ENCODE measurements at regions not wholly inside any gene's neighbourhood (a gene's known extent, or its start where the extent isn't known, plus 50 kb on each side); places are given as distances from the start of the nearest gene placed in this dataset.
A peak's percentile ranks its signal among the peaks of the same experiment; 100 is the strongest.
"Not testable (repeated sequence)": the region's sequence is repeated elsewhere in the genome, so short reads cannot be mapped to it uniquely, and the experiment has no call there.

GRCh38 chr5:63400079-63400478, 562.2 kb downstream of the HTR1A start:
- peaks cover 6% of the 10 kb centered on the region for H3K4me1 Mint-ChIP-seq (ENCODE audit: low read depth, unreplicated experiment)
- no peaks in the 10 kb centered on the region for H3K36me3 ChIP-seq (ENCODE audit: control insufficient read depth, insufficient read depth, low read length)
- no peaks in the 10 kb centered on the region for H3K27me3 Mint-ChIP-seq (ENCODE audit: insufficient read depth, unreplicated experiment)
- H3K9me3 ChIP-seq: no peaks in the 10 kb centered on the region
- H3K27ac Mint-ChIP-seq (ENCODE audit: unreplicated experiment): no peak overlapping the region
- H3K9me3 Mint-ChIP-seq (ENCODE audit: unreplicated experiment): no peaks in the 10 kb centered on the region
- no peaks in the 10 kb centered on the region for H3K4me1 ChIP-seq
- no peaks in the 10 kb centered on the region for H3K36me3 Mint-ChIP-seq (ENCODE audit: insufficient read depth, unreplicated experiment)
- ChIA-PET POLR2A (no interaction called here), CTCF (no interaction called here)
- H3K4me3 Mint-ChIP-seq (ENCODE audit: unreplicated experiment): no peak overlapping the region
- DNase-seq: no peak
- TF ChIP-seq CTCF (IDR thresholded peaks at IDR 0.05; ENCODE audit: insufficient read depth in 1 of 2, low read depth in 1 of 2, low read length in 1 of 2, severe bottlenecking in 1 of 2, unreplicated experiment in 1 of 2): no peak
- H3K27me3 ChIP-seq (replicated peaks; ENCODE audit: control insufficient read depth, insufficient read depth, low read length): no peaks in the 10 kb centered on the region; the same call in 1 of the 2 replicates
- BruUV-seq (replicated peaks): no TSS peak
- intact Hi-C loops (cut with micrococcal nuclease; ENCODE audit: unreplicated experiment): loop anchor here (2.0 to 5.0 kb wide), 2 partner anchors 173 to 273 kb away; no protein-coding TSS in a partner anchor
- no peak overlapping the region for H3K4me3 ChIP-seq (ENCODE audit: low read depth, low read length)

GRCh38 chr5:63398346-63398745, 563.9 kb downstream of the HTR1A start:
- TF ChIP-seq CTCF (IDR thresholded peaks at IDR 0.05; ENCODE audit: insufficient read depth in 1 of 2, low read depth in 1 of 2, low read length in 1 of 2, severe bottlenecking in 1 of 2, unreplicated experiment in 1 of 2): no peak
- no peaks in the 10 kb centered on the region for H3K9me3 Mint-ChIP-seq (ENCODE audit: unreplicated experiment)
- H3K4me1 Mint-ChIP-seq (ENCODE audit: low read depth, unreplicated experiment): peaks cover 6% of the 10 kb centered on the region
- no peaks in the 10 kb centered on the region; the same call in 1 of the 2 replicates for H3K27me3 ChIP-seq (replicated peaks; ENCODE audit: control insufficient read depth, insufficient read depth, low read length)
- H3K9me3 ChIP-seq: no peaks in the 10 kb centered on the region
- POLR2A ChIA-PET: no interaction called here
- H3K27ac Mint-ChIP-seq (ENCODE audit: unreplicated experiment): no peak overlapping the region
- peak in 1 of 2 experiments; percentile 38 for DNase-seq
- CTCF ChIA-PET: no interaction called here
- intact Hi-C loops (cut with micrococcal nuclease; ENCODE audit: unreplicated experiment): no loop called here
- no peak overlapping the region for H3K4me3 Mint-ChIP-seq (ENCODE audit: unreplicated experiment)
- no TSS peak for BruUV-seq (replicated peaks)
- no peaks in the 10 kb centered on the region for H3K27me3 Mint-ChIP-seq (ENCODE audit: insufficient read depth, unreplicated experiment)
- H3K4me1 ChIP-seq: no peaks in the 10 kb centered on the region
- H3K4me3 ChIP-seq (ENCODE audit: low read depth, low read length): no peak overlapping the region
- no peaks in the 10 kb centered on the region for H3K36me3 Mint-ChIP-seq (ENCODE audit: insufficient read depth, unreplicated experiment)
- H3K36me3 ChIP-seq (ENCODE audit: control insufficient read depth, insufficient read depth, low read length): no peaks in the 10 kb centered on the region

- DNase-seq; H3K27me3 Mint-ChIP-seq (ENCODE audit: insufficient read depth, unreplicated experiment); H3K27ac Mint-ChIP-seq (ENCODE audit: unreplicated experiment); intact Hi-C loops (cut with micrococcal nuclease; ENCODE audit: unreplicated experiment); CTCF ChIA-PET; H3K27me3 ChIP-seq (replicated peaks; ENCODE audit: control insufficient read depth, insufficient read depth, low read length); BruUV-seq (replicated peaks); H3K36me3 Mint-ChIP-seq (ENCODE audit: insufficient read depth, unreplicated experiment); H3K9me3 ChIP-seq; H3K4me3 ChIP-seq (ENCODE audit: low read depth, low read length); H3K4me1 ChIP-seq; POLR2A ChIA-PET; H3K4me1 Mint-ChIP-seq (ENCODE audit: low read depth, unreplicated experiment); H3K36me3 ChIP-seq (ENCODE audit: control insufficient read depth, insufficient read depth, low read length); H3K4me3 Mint-ChIP-seq (ENCODE audit: unreplicated experiment); H3K9me3 Mint-ChIP-seq (ENCODE audit: unreplicated experiment): not testable (repeated sequence)
Observed at GRCh38 chr5:63388188-63388587, 574.1 kb downstream of the HTR1A start.

- Mint-ChIP-seq H3K27me3 (ENCODE audit: insufficient read depth, unreplicated experiment) (peaks cover 11% of the 10 kb centered on the region), H3K4me1 (ENCODE audit: low read depth, unreplicated experiment) (no peaks in the 10 kb centered on the region), H3K27ac (ENCODE audit: unreplicated experiment) (no peak overlapping the region), H3K36me3 (ENCODE audit: insufficient read depth, unreplicated experiment) (no peaks in the 10 kb centered on the region), H3K4me3 (ENCODE audit: unreplicated experiment) (no peak overlapping the region), H3K9me3 (ENCODE audit: unreplicated experiment) (no peaks in the 10 kb centered on the region)
- ChIA-PET POLR2A (no interaction called here), CTCF (no interaction called here)
- TF ChIP-seq CTCF (IDR thresholded peaks at IDR 0.05; ENCODE audit: insufficient read depth in 1 of 2, low read depth in 1 of 2, low read length in 1 of 2, severe bottlenecking in 1 of 2, unreplicated experiment in 1 of 2): no peak
- H3K4me3 ChIP-seq (ENCODE audit: low read depth, low read length): no peak overlapping the region
- no peak for DNase-seq
- intact Hi-C loops (cut with micrococcal nuclease; ENCODE audit: unreplicated experiment): no loop called here
- no peaks in the 10 kb centered on the region for H3K9me3 ChIP-seq
- BruUV-seq (replicated peaks): no TSS peak
- H3K36me3 ChIP-seq (ENCODE audit: control insufficient read depth, insufficient read depth, low read length): no peaks in the 10 kb centered on the region
- no peaks in the 10 kb centered on the region for H3K4me1 ChIP-seq
- no peaks in the 10 kb centered on the region for H3K27me3 ChIP-seq (replicated peaks; ENCODE audit: control insufficient read depth, insufficient read depth, low read length)
Observed at GRCh38 chr5:63375851-63376250, 586.4 kb downstream of the HTR1A start.
